ENCODE measurements at regions not wholly inside any gene's neighbourhood (a gene's known extent, or its start where the extent isn't known, plus 50 kb on each side); places are given as distances from the start of the nearest gene placed in this dataset.

- TF ChIP-seq E4F1 (IDR thresholded peaks at IDR 0.05; ENCODE audit: borderline replicate concordance, partially characterized antibody) (no peak), SPI1 (IDR thresholded peaks at IDR 0.05; ENCODE audit: borderline replicate concordance, insufficient read depth, low read depth, low read length) (no peak), RB1 (IDR thresholded peaks at IDR 0.05; ENCODE audit: borderline replicate concordance) (no peak), ZNF24 (IDR thresholded peaks at IDR 0.05) (no peak), NFYA (IDR thresholded peaks at IDR 0.05; ENCODE audit: borderline replicate concordance, low read depth, low read length) (no peak), NR2C2 (IDR thresholded peaks at IDR 0.05; ENCODE audit: borderline replicate concordance, control insufficient read depth, insufficient read length, low read depth) (no peak), ZNF274 (IDR thresholded peaks at IDR 0.05; ENCODE audit: insufficient read depth, insufficient read length) (no peak), BHLHE40 (IDR thresholded peaks at IDR 0.05; ENCODE audit: borderline replicate concordance in 1 of 2, low read depth in 2 of 2, low read length in 1 of 2) (no peak), JUNB (IDR thresholded peaks at IDR 0.05) (no peak), SREBF2 (IDR thresholded peaks at IDR 0.05; ENCODE audit: low read length) (no peak), MTA2 (IDR thresholded peaks at IDR 0.05; ENCODE audit: low read depth) (peak; percentile 70; the same call in 1 of the 2 replicates), SIX5 (IDR thresholded peaks at IDR 0.05; ENCODE audit: low read depth, low read length, severe bottlenecking) (no peak), MYB (IDR thresholded peaks at IDR 0.05; ENCODE audit: borderline replicate concordance, low read depth, low read length) (no peak)
- TF ChIP-seq, protein P1, sequence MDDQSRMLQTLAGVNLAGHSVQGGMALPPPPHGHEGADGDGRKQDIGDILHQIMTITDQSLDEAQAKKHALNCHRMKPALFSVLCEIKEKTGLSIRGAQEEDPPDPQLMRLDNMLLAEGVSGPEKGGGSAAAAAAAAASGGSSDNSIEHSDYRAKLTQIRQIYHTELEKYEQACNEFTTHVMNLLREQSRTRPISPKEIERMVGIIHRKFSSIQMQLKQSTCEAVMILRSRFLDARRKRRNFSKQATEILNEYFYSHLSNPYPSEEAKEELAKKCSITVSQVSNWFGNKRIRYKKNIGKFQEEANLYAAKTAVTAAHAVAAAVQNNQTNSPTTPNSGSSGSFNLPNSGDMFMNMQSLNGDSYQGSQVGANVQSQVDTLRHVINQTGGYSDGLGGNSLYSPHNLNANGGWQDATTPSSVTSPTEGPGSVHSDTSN (IDR thresholded peaks at IDR 0.05; ENCODE audit: insufficient replicate concordance, low read depth, low read length) = no peak
- TF ChIP-seq, protein P2, sequence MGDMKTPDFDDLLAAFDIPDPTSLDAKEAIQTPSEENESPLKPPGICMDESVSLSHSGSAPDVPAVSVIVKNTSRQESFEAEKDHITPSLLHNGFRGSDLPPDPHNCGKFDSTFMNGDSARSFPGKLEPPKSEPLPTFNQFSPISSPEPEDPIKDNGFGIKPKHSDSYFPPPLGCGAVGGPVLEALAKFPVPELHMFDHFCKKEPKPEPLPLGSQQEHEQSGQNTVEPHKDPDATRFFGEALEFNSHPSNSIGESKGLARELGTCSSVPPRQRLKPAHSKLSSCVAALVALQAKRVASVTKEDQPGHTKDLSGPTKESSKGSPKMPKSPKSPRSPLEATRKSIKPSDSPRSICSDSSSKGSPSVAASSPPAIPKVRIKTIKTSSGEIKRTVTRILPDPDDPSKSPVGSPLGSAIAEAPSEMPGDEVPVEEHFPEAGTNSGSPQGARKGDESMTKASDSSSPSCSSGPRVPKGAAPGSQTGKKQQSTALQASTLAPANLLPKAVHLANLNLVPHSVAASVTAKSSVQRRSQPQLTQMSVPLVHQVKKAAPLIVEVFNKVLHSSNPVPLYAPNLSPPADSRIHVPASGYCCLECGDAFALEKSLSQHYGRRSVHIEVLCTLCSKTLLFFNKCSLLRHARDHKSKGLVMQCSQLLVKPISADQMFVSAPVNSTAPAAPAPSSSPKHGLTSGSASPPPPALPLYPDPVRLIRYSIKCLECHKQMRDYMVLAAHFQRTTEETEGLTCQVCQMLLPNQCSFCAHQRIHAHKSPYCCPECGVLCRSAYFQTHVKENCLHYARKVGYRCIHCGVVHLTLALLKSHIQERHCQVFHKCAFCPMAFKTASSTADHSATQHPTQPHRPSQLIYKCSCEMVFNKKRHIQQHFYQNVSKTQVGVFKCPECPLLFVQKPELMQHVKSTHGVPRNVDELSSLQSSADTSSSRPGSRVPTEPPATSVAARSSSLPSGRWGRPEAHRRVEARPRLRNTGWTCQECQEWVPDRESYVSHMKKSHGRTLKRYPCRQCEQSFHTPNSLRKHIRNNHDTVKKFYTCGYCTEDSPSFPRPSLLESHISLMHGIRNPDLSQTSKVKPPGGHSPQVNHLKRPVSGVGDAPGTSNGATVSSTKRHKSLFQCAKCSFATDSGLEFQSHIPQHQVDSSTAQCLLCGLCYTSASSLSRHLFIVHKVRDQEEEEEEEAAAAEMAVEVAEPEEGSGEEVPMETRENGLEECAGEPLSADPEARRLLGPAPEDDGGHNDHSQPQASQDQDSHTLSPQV (IDR thresholded peaks at IDR 0.05) = 0 out of 2 replicates have a peak, but pooled peaks have one; percentile 34
- TF ChIP-seq, protein P3, sequence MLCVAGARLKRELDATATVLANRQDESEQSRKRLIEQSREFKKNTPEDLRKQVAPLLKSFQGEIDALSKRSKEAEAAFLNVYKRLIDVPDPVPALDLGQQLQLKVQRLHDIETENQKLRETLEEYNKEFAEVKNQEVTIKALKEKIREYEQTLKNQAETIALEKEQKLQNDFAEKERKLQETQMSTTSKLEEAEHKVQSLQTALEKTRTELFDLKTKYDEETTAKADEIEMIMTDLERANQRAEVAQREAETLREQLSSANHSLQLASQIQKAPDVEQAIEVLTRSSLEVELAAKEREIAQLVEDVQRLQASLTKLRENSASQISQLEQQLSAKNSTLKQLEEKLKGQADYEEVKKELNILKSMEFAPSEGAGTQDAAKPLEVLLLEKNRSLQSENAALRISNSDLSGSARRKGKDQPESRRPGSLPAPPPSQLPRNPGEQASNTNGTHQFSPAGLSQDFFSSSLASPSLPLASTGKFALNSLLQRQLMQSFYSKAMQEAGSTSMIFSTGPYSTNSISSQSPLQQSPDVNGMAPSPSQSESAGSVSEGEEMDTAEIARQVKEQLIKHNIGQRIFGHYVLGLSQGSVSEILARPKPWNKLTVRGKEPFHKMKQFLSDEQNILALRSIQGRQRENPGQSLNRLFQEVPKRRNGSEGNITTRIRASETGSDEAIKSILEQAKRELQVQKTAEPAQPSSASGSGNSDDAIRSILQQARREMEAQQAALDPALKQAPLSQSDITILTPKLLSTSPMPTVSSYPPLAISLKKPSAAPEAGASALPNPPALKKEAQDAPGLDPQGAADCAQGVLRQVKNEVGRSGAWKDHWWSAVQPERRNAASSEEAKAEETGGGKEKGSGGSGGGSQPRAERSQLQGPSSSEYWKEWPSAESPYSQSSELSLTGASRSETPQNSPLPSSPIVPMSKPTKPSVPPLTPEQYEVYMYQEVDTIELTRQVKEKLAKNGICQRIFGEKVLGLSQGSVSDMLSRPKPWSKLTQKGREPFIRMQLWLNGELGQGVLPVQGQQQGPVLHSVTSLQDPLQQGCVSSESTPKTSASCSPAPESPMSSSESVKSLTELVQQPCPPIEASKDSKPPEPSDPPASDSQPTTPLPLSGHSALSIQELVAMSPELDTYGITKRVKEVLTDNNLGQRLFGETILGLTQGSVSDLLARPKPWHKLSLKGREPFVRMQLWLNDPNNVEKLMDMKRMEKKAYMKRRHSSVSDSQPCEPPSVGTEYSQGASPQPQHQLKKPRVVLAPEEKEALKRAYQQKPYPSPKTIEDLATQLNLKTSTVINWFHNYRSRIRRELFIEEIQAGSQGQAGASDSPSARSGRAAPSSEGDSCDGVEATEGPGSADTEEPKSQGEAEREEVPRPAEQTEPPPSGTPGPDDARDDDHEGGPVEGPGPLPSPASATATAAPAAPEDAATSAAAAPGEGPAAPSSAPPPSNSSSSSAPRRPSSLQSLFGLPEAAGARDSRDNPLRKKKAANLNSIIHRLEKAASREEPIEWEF (IDR thresholded peaks at IDR 0.05; ENCODE audit: insufficient replicate concordance, low read depth, low read length) = no peak
Observed at GRCh38 chr1:194807530-194808220, 1621.3 kb upstream of the B3GALT2 start (continued).
